ENCODE measurements at regions not wholly inside any gene's neighbourhood (a gene's known extent, or its start where the extent isn't known, plus 50 kb on each side); places are given as distances from the start of the nearest gene placed in this dataset.

GRCh38 chr9:99533421-99533820, 288.3 kb upstream of the NR4A3 start:
- H3K4me3 ChIP-seq (ENCODE audit: low read depth, low read length), result no peak overlapping the region

GRCh38 chr9:99537996-99538395, 283.7 kb upstream of the NR4A3 start:
- no peak for DNase-seq (ENCODE audit: low read depth)
- TF ChIP-seq CTCF (IDR thresholded peaks at IDR 0.05; ENCODE audit: control insufficient read depth, extremely low read depth, insufficient read depth), result no peak
- H3K4me3 ChIP-seq (ENCODE audit: low read depth, low read length), result no peak overlapping the region

More at GRCh38 chr9:99533421-99533820, 288.3 kb upstream of the NR4A3 start:
- TF ChIP-seq CTCF (IDR thresholded peaks at IDR 0.05; ENCODE audit: control insufficient read depth, extremely low read depth, insufficient read depth), result no peak
- no peak for DNase-seq (ENCODE audit: low read depth)

- DNase-seq (ENCODE audit: low read depth), result no peak
- TF ChIP-seq CTCF (IDR thresholded peaks at IDR 0.05; ENCODE audit: control insufficient read depth, extremely low read depth, insufficient read depth), result no peak
- no peak overlapping the region for H3K4me3 ChIP-seq (ENCODE audit: low read depth, low read length)
These were observed 277.2 kb upstream of the NR4A3 start for GRCh38 chr9:99544526-99544925.

GRCh38 chr9:99549441-99549840, 272.2 kb upstream of the NR4A3 start:
- no peak for TF ChIP-seq CTCF (IDR thresholded peaks at IDR 0.05; ENCODE audit: control insufficient read depth, extremely low read depth, insufficient read depth)
- no peak overlapping the region for H3K4me3 ChIP-seq (ENCODE audit: low read depth, low read length)
- DNase-seq (ENCODE audit: low read depth), result no peak

- no peak for TF ChIP-seq CTCF (IDR thresholded peaks at IDR 0.05; ENCODE audit: control insufficient read depth, extremely low read depth, insufficient read depth)
- no peak for DNase-seq (ENCODE audit: low read depth)
- H3K4me3 ChIP-seq (ENCODE audit: low read depth, low read length), result no peak overlapping the region
These were observed 265.9 kb upstream of the NR4A3 start for GRCh38 chr9:99555792-99556191.

- no peak for DNase-seq (ENCODE audit: low read depth)
- no peak overlapping the region for H3K4me3 ChIP-seq (ENCODE audit: low read depth, low read length)
- no peak for TF ChIP-seq CTCF (IDR thresholded peaks at IDR 0.05; ENCODE audit: control insufficient read depth, extremely low read depth, insufficient read depth)
These were observed 264.7 kb upstream of the NR4A3 start for GRCh38 chr9:99556998-99557397.

- H3K4me3 ChIP-seq (ENCODE audit: low read depth, low read length), result no peak overlapping the region
- TF ChIP-seq CTCF (IDR thresholded peaks at IDR 0.05; ENCODE audit: control insufficient read depth, extremely low read depth, insufficient read depth), result no peak
- no peak for DNase-seq (ENCODE audit: low read depth)
These were observed 263.9 kb upstream of the NR4A3 start for GRCh38 chr9:99557816-99558215.
